SKM-1 treated with dmso at 0.1 percent for 144 hours (cell line): ENCODE measurements at regions not wholly inside any gene's neighbourhood (a gene's known extent, or its start where the extent isn't known, plus 50 kb on each side); places are given as distances from the start of the nearest gene placed in this dataset.
"Not testable (repeated sequence)": the region's sequence is repeated elsewhere in the genome, so short reads cannot be mapped to it uniquely, and the experiment has no call there.

ENCODE experiments used
- DNase-seq: peaks from one replicate; lab custom pipeline; 2025; ENCODE audit not compliant: unreplicated experiment; lab: John Stamatoyannopoulos, UW

DNA sequence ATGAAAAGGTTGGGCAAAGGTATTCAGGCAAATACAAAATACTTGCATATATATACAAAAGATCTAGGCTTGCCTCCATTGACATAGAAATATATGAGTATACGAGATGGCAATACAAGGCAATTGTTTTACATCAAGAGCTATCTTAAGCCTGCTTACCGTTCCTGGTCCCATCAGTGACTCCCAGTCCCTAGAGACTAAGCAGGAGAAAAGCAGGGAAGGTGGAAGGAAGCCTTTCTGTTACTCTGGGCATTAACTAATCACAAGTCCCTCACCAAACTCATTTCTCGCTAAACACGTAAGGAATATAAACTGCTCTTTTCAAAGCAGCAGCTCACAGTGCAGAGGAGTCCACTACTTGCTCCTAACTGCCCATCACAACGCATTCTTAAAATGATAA lies 125.2 kb downstream of the ZNF608 start:
- DNase-seq = no peak

DNA sequence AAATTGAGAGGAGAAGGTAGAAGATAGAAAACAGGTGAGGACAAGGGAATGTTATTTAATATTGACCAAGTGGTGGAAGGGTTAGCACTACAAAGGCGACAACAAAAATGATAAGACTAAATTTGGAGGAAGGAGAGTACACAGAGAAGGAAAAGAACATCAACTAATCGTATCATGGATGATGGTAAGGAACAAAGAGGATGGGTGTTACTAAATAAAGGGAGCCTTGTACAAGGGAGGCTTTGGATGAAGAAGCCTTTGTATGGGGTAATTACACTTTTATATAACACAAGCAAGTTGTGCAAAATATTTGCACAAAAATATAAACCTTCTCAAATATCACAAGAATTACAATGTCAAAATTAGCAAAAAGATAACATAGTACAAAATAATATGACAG lies 125.7 kb downstream of the ZNF608 start:
- DNase-seq = no peak

DNA sequence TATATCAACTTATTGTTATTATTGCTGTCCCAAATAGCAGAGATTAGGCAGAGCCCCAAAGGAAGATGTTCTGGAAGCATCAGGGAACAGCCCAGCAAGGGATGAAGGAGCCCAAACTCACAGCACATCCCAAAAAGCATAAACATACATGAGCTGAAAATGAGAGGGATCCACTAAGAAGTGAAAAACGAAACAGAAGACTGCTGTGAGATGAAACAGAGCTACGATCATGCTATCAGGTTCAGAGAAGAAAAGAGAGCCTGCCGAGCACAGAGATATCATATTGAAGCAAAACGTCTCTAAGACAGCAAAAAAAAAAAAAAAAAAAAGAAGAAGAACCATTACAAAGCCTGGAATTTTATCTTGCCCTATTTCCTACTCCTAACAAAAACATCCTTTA lies 127.3 kb downstream of the ZNF608 start:
- no peak for DNase-seq

DNA sequence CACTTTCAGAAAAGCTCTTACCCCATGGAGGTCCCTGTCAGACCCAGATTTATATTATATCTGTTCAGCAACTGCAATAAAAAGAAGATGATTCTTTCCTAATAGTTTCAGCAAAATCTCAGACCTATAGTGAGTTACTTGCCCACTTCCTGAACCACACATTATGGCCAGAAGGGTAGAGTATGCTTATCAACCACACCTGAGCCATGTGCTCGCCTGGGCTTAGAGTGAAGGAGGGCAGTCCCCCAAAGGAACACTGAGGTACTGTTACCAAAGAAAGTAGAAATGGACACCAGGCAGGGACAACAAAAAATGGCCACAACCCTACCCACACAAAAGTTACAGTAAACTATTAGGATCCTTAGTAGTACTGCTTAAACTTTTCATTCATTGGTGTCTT lies 128.7 kb downstream of the ZNF608 start:
- DNase-seq = no peak

DNA sequence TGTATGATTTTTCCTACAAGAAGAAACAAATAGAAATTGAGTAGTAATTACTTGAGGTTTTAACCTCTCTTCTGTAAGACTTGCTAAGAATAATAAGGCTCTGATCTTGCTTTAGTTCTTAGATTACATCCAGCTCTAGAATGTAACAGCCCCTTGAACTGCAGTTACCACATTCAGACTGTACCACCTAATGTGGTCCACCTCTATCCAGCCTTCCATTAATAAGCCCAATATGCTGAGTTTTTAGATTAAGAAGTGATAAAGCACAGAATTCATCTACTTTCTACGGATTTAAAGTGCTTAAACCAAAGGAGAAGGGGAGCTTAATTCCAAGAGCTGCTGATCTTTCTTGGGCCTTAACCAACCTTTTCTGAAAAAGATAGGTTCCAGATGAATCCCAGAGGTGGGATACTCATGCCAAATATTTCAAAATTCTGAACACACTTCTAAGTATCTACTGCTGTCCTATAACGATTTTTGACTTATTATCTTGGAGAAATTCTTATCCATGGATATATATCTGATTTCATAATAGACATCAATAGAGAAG lies 131.5 kb downstream of the ZNF608 start:
- DNase-seq = no peak

DNA sequence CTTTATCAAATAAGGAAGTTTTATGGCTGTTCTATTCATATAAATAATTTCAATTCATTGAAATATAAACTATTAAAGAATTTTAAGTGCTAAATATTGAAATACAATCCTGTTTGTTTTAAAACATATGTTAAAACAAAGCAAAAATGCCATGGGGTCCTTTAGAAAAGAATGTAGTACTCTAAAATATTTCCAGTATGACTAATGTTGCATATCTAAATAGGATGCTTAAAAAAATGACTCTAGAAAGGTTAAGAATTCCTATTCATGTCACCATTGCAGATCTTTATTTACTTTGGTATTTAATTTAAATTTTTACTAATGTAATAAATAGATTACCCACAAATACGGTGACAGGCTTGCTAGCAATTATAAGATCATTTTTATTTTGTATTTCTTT lies 132.3 kb downstream of the ZNF608 start:
- DNase-seq = no peak

DNA sequence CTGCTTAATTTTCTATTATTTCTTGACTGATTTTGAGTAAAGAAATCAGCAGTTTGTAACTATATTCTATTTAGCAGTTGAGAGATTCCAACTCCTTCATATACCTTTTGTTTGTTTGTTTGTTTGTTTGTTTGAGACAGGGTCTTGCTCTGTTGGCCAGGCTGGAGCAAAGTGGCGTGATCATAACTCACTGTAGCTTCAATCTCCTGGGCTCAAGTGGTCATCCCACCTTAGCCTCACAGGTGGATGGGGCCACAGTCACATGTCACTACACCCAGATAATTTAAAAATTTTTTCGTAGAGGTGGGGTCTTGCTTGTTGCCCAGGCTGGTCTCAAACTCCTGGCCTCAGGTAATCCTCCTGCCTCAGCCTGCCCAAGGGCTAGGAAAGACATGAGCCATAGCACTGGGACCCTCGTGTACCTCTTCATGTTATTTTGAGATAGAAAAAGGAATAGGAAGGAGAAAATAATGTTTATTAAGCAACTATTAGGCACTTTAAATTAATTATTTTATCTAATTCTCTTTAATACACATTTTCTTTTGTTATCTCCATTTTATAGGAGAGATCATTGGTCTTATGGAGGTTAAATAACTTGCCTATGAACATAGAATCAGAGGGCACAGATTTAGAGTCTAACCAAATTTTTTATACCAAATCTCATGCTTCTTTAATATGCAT lies 133.0 kb downstream of the ZNF608 start:
- DNase-seq = no peak

DNA sequence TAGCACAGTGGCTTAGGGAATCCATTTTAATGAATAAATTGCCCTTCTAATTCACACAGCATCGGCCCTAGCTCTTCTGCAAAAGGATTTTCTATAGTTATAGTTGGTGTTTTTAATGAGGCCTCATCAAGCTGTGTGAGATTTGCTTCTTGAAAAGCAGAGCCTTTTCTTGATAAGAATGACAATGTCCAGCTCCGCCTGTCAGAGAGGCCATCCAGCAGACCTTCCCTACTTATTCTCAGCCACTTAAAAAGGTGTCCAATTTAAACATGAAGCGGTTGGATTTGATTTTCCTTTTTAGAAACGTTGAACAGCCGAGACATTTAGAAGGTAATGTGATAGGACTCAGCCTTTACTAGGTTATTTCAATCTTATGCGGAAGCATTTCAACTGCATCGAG lies 134.4 kb downstream of the ZNF608 start:
- DNase-seq = no peak

DNA sequence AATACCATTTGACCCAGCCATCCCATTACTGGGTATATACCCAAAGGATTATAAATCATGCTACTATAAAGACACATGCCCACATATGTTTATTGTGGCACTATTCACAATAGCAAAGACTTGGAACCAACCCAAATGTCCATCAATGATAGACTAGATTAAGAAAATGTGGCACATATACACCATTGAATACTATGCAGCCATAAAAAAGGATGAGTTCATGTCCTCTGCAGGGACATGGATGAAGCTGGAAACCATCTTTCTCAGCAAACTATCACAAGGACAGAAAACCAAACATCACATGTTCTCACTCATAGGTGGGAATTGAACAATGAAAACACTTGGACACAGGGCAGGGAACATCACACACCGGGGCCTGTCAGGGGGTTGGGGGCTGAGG lies 135.2 kb downstream of the ZNF608 start:
- DNase-seq = not testable (repeated sequence)

DNA sequence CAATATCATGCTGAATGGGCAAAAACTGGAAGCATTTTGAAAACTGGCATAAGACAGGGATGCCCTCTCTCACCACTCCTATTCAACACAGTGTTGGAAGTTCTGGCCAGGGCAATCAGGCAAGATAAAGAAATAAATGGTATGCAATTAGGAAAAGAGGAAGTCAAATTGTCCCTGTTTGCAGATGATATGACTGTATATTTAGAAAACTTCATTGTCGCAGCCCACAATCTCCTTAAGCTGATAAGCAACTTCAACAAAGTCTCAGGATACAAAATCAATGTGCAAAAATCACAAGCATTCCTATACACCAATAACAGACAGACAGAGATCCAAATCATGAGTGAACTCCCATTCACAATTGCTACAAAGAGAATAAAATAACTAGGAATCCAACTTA lies 136.8 kb downstream of the ZNF608 start:
- not testable (repeated sequence) for DNase-seq

DNA sequence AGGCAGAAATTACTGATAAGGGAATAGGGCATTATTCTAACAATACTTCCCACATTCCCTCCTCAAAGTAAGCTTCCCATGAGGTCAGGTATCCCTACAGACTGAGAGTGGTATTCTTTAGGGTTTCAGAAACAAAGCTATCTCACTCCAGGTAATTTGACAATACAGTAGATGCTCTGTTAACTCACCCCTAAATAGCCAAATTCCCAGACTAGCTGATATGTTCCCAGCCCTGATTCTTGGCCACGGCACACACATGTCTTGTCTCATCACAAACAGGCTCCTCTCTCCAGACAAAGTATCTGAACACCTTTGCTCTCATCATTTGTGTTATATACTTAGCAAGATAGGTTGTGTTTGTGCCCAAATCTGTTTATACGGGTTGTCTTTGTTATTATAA lies 139.9 kb downstream of the ZNF608 start:
- no peak for DNase-seq

DNA sequence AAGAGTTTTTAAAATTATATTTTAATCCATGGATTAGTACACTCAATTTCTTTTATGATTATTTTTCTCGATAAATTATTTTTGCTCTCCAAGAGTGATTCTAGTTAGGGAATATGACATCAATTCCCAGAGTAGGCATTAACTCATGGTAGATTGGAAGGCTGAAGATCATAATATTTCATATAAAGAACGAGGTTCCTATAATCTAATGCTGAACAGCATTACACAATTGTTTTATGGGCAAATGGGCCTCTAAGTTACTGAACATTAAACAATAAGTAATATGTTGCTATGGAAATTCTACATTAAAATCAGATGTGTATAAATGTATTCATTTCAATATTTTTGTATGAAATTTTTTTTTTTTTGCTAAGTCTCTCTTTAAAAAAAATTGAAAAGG lies 140.3 kb downstream of the ZNF608 start:
- no peak for DNase-seq

DNA sequence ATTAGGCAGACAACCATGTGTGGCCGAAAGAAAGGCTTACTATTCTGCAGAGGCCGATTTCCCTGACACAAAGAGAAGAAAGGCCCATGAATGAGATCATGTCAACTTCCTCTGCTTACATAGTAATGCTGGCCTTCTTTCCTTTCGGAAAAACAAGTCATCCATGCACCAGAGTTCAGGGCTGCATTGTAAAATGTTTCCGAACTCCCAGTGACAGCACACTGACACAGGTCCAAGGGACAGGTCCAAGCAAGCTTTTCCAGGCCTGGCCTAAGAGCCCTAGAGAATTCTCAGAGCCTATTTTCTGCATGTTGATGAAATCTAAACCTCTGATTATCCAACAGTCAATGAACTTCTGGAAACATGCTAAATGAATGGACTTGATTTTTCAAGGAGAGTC lies 140.9 kb downstream of the ZNF608 start:
- DNase-seq = no peak

DNA sequence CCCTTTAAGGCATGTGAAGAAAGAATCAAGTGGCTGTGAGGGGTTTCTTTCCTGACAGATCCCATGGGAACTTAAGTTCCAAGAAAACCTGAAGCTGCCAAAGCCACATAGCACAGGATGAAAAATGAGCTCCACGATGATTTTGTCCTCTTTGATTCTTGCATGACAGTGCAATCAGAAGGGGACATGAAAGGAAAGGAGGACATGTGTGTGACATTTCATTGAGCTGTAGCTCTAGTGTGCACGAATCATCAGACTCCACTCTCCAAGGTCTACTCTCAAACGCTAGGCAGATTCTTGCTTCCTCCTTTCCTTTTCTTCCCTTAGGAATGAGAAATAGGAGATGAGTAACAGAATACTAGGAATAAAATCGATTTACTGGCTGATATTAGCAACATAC lies 142.0 kb downstream of the ZNF608 start:
- no peak for DNase-seq

DNA sequence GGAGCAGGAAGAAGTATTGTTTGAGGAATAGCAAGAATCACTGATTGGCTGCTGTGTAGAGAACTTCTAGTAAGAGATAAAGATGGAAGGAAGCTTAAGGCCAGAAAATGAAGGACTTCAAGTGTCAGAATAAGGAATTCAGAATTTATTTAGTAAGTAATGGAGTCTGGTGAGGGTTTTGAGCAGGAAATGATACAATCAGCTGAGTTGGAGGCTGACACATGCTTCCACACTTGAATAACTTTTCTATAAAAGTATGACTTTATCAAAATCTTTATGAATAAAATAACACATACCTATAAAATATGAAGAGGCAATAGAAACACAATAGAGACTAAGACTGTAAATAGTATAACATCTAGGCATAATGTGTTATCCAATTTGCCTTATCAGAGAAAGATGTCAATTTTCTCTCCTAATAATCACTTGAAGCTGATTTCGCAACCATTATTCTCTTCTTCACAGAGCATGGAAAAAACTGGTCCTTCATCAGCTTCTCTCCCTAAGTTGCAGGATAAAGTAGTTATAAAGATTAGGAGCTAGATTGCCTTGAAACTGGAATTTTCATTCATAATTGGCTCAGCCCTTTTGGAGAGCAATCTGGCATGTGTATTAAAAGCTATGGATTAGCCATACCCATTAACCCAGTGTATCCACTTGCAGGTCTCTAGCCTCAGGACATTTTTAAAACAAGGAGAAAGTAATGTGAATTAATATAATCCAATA lies 143.4 kb downstream of the ZNF608 start:
- no peak for DNase-seq

DNA sequence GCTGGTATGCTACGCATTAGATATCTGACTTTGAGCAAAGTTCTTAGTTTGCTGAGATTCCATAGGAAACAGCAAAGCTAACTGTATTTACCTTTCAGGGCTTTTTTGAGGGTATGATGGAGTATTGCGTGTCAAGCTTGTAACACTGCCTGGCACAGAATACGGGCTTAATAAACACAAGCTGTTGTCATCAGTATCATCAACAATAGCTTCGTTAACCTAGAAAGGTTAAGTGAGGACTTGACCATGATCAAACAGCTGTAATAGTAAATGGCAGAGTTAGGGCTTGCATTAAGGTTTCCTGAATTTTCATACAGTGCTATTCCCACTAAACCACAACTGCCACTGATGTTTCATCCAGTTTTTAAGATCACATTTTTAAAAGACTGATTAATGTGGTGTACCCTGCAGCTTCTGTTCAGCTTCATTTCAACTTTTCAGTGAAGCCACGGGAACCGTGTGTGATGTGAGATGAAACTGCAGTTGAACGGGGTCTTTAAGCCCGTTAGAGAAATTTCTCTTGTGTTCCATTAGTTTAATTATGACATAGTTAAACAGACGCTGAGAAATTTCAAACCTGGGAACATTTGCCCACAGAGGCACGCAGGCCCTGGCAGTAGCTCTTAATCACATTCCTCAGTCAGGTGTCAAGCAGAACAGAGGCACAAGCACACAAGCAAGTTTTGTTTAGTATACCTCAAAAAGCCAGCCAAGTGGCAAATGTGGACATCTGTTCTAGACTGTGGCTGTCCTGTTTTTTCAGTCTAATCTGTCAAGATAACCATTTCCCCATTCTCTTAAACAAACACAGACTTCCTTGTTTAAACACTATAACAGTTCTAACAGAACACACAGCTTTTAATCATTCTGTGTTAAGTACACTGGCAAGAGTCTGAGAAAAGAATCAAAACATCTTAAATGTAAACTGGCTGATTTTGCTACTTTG lies 147.1 kb downstream of the ZNF608 start:
- peak; percentile 12 for DNase-seq

DNA sequence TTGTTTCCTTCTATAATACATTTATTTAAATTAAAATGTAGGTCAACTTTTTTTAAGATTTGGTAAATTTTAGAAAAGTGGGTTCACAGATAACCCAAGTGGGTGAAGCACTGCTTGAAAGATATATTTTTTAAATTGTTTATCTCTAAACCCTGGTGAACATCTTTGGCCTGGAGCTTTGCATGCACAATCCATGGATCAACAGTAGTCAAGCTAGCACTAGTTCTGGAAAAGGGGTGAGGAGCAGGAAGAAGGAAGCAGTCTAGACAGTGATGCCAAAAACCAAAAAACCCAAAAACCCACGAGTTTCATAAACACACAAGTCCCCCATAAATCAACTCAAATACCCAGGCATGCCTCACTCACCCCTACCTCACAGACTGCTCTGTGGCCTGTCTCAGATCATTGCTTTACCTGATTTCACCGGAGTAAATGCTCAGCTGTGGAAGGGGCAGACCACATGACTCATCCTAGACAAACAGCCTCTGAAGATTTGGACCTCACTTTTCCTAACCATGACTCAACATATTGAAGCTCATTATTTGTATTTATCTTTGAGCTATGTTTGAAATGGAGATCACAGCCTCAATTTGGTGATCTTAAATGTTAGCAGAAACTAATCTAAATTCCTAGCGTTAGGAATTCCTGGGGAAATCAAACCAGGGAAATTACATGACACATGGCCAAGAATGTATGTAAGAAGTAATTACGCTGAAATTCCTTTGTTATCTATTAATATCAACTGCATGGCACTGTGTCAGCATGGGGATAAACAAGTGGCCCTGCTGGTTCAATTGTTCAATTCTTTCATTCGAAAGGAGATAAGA lies 149.6 kb downstream of the ZNF608 start:
- no peak for DNase-seq

DNA sequence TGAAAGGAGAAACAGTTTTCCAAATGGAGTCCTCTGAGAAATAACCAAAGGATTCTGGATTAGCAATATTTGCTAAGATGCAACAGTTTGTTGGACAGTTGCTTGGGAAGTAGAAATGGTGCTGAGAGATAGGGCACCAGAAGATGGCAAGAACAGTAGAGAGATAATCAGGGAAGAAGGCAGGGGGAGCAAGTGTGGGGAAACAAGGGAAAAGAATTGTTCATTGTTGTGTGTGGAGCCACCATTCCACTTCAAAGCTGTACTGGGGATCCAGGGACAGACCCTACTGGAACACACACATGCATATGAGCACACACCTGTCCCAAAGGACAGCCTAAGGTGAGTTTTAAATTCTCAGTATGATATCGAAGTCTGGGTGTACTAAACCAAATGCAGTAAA lies 152.5 kb downstream of the ZNF608 start:
- no peak for DNase-seq

DNA sequence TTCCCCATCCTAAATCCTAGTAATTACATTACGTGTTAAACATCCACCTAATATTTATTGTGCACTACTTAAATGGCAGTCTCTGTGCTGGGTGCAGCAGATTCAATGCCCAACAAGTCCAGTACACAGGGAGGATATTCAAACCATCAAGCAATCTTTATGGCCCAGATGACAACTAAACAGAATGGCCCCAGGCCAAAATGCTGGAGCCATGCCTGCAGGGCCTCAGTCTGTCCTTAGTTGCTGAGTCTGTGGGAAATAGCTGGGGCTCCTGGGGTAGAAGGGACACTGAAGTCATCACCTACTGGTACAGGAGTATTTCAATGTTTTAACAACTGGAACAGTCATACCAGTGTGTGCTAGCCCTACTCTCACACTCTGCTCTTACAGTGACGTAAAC lies 153.5 kb downstream of the ZNF608 start:
- no peak for DNase-seq

DNA sequence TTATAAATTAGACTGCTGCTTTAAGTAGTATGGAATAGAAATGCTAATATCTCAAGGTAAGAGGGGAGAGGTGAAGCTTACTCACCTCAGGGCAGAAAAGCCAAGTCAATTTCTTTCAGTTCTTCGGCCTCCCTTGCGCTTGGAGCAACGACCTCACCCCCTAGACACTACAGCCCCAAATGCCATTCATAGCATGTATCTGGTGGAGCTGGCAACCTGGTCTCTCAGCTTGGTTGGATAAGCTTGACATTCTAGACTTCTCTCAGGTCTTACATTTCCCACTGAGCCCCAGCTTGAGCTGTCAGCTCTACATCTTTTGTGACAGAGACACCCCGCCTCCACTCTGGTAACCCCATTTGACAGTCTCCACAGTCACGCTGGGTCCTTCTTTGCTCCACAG lies 154.9 kb downstream of the ZNF608 start:
- no peak for DNase-seq

DNA sequence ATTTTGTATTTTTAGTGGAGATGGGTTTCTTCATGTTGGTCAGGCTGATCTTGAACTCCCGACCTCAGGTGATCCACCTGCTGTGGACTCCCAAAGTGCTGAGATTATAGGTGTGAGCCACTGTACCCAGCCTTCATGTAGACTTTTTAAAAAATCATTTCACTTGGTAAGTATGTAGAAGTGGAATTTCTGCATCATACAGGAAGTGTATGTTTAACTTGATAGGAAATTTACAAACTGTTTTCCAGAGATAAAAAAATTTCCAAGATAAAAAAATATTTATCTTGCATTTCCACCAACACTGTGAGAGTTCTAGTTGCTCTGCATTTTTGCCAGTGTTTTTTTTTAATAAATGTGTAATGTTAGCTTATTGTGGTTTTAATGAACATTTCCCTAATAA lies 155.8 kb downstream of the ZNF608 start:
- no peak for DNase-seq
